ENCODE measurements at regions not wholly inside any gene's neighbourhood (a gene's known extent, or its start where the extent isn't known, plus 50 kb on each side); places are given as distances from the start of the nearest gene placed in this dataset.

DNA sequence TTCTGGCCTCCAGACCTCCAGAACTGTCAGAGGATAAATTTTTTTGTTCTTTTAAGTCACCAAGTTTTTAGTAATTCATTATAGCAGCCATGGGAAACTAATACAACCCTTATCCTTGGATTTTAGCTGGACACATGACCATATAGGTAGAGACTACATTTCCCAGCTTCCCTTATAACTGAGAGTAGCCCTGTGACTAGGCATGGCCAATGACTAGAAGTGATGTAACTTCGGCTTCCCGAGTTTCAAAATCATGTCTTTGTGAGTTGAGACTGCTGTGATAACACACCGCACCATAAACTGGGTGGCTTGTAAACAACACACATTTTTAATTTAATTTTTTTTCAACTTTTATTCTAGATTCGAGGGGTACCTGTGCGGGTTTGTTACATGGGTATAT is 134.0 kb upstream of the SERTAD2 start:
- Histone ChIP-seq H3K9ac (ENCODE audit: low read depth, low read length) (no peak overlapping the region), H3K23ac (ENCODE audit: low read depth, low read length) (no peak overlapping the region), H3K9me3 (ENCODE audit: control insufficient read depth, insufficient read depth, low read length) (no peaks in the 10 kb centered on the region), H3K79me1 (ENCODE audit: low read depth in 1 of 2, low read length in 2 of 2) (no peaks in the 10 kb centered on the region), H2BK120ac (ENCODE audit: low read depth, low read length) (no peak overlapping the region), H3K9me1 (ENCODE audit: insufficient read depth, low read length) (no peaks in the 10 kb centered on the region; the same call in 1 of the 2 replicates), H2AK5ac (ENCODE audit: low read depth, low read length) (no peak overlapping the region), H2BK15ac (ENCODE audit: low read depth, low read length) (no peak overlapping the region), H4K91ac (ENCODE audit: insufficient read depth, low read depth, low read length) (no peak overlapping the region), H2AFZ (replicated peaks; ENCODE audit: low read length, poor library complexity) (no peak overlapping the region), H3K4ac (ENCODE audit: low read depth, low read length) (no peak overlapping the region), H3K56ac (ENCODE audit: extremely low read depth, insufficient read depth, low read length) (no peak overlapping the region), H3K36me3 (ENCODE audit: control insufficient read depth, insufficient read depth, low read length) (no peaks in the 10 kb centered on the region), H2BK5ac (ENCODE audit: low read depth, low read length, poor library complexity, severe bottlenecking) (no peak overlapping the region), H3K14ac (replicated peaks; ENCODE audit: low read depth, low read length) (no peak overlapping the region), H3K27ac (ENCODE audit: insufficient read depth, low read length) (no peak overlapping the region), H3K4me1 (ENCODE audit: control insufficient read depth, insufficient read depth, low read length) (peaks cover 2% of the 10 kb centered on the region; the same call in 1 of the 2 replicates), H3K18ac (ENCODE audit: low read depth, low read length) (no peak overlapping the region), H4K8ac (ENCODE audit: low read depth in 2 of 2, low read length in 2 of 2) (no peak overlapping the region), H4K5ac (ENCODE audit: low read depth, low read length) (no peak overlapping the region), H3K4me3 (ENCODE audit: insufficient read depth, low read depth, low read length) (no peak overlapping the region), H2BK20ac (ENCODE audit: low read depth, low read length) (no peak overlapping the region), H3K27me3 (ENCODE audit: control insufficient read depth, insufficient read depth, low read length) (no peaks in the 10 kb centered on the region), H4K20me1 (ENCODE audit: insufficient read depth, low read length) (no peaks in the 10 kb centered on the region), H3K4me2 (ENCODE audit: low read depth, low read length) (no peak overlapping the region), H2AK9ac (replicated peaks; ENCODE audit: low read depth, low read length, poor library complexity) (no peak overlapping the region)
- POLR2A ChIA-PET (ENCODE audit: unreplicated experiment): no interaction called here
- dilution Hi-C loops (cut with HindIII; ENCODE audit: low sequenced_read_pairs, unreplicated experiment) (no loop called here), in situ Hi-C loops (cut with MboI; ENCODE audit: low sequenced_read_pairs) (no loop called here), intact Hi-C loops (cut with micrococcal nuclease) (no loop called here)
- TF ChIP-seq USF2 (IDR thresholded peaks at IDR 0.05; ENCODE audit: low read depth, low read length): peak; percentile 38; the same call in 1 of the 2 replicates
- TF ChIP-seq RAD21 (IDR thresholded peaks at IDR 0.05; ENCODE audit: low read length): no peak
- CTCF ChIA-PET: no interaction called here
- no TSS peak for BruUV-seq (replicated peaks)
- ATAC-seq (ENCODE audit: low read depth): no peak; the same call in 1 of the 2 replicates
- DNase-seq: no peak
- no CpG with 5 or more reads among the region's 5 CpGs for WGBS, 2 experiments (ENCODE audit: extremely low coverage in 2 of 2, insufficient read length in 1 of 2)

Measured in IMR-90 (cell line).